GM18858 (cell line): ENCODE measurements at regions not wholly inside any gene's neighbourhood (a gene's known extent, or its start where the extent isn't known, plus 50 kb on each side); places are given as distances from the start of the nearest gene placed in this dataset.

Experiments
- ATAC-seq: cut with Tn5 transposase; IDR thresholded peaks from one replicate; pipeline ENCODE4 v1.9.1; 2021; ENCODE audit not compliant: unreplicated experiment

GRCh38 chr4:127084666-127085065 lies 548.1 kb upstream of the INTU start:
- ATAC-seq: no peak

- no peak for ATAC-seq
These were observed 535.7 kb upstream of the INTU start for GRCh38 chr4:127097061-127097460.

GRCh38 chr4:127102361-127102760 lies 530.4 kb upstream of the INTU start:
- no peak for ATAC-seq

GRCh38 chr4:127103681-127104115 lies 529.1 kb upstream of the INTU start:
- no peak for ATAC-seq

GRCh38 chr4:127113844-127114362 lies 518.9 kb upstream of the INTU start:
- no peak for ATAC-seq

- ATAC-seq: no peak
These were observed 514.1 kb upstream of the INTU start for GRCh38 chr4:127118681-127119080.

GRCh38 chr4:127120441-127121090 lies 512.2 kb upstream of the INTU start:
- no peak for ATAC-seq

- no peak for ATAC-seq
These were observed 507.8 kb upstream of the INTU start for GRCh38 chr4:127124919-127125318.

- no peak for ATAC-seq
These were observed 506.0 kb upstream of the INTU start for GRCh38 chr4:127126718-127127117.

GRCh38 chr4:127131527-127131926 lies 501.2 kb upstream of the INTU start:
- ATAC-seq: no peak

- ATAC-seq: no peak
These were observed 498.3 kb upstream of the INTU start for GRCh38 chr4:127134490-127134889.

GRCh38 chr4:127138586-127138985 lies 494.2 kb upstream of the INTU start:
- no peak for ATAC-seq

GRCh38 chr4:127139788-127140286 lies 492.9 kb upstream of the INTU start:
- ATAC-seq: no peak

- no peak for ATAC-seq
These were observed 492.5 kb upstream of the INTU start for GRCh38 chr4:127140306-127140705.

GRCh38 chr4:127141856-127142255 lies 490.9 kb upstream of the INTU start:
- ATAC-seq: no peak

- no peak for ATAC-seq
These were observed 489.1 kb upstream of the INTU start for GRCh38 chr4:127143460-127144195.

- ATAC-seq: no peak
These were observed 487.7 kb upstream of the INTU start for GRCh38 chr4:127145006-127145540.

GRCh38 chr4:127148165-127148564 lies 484.6 kb upstream of the INTU start:
- ATAC-seq: no peak

GRCh38 chr4:127149086-127149485 lies 483.7 kb upstream of the INTU start:
- ATAC-seq: no peak

GRCh38 chr4:127151941-127152340 lies 480.8 kb upstream of the INTU start:
- ATAC-seq: no peak

- no peak for ATAC-seq
These were observed 477.6 kb upstream of the INTU start for GRCh38 chr4:127155116-127155515.

- no peak for ATAC-seq
These were observed 477.2 kb upstream of the INTU start for GRCh38 chr4:127155555-127155954.
